ENCODE measurements at regions not wholly inside any gene's neighbourhood (a gene's known extent, or its start where the extent isn't known, plus 50 kb on each side); places are given as distances from the start of the nearest gene placed in this dataset.

GRCh38 chr2:228239207-228239906 lies 57.9 kb upstream of the SPHKAP start:
- DNase-seq (ENCODE audit: extremely low read depth in 1 of 11, low read depth in 9 of 11, low spot score in 4 of 11), result no peak

Measured in renal cortex interstitium (tissue), 11 donors.